ENCODE measurements at regions not wholly inside any gene's neighbourhood (a gene's known extent, or its start where the extent isn't known, plus 50 kb on each side); places are given as distances from the start of the nearest gene placed in this dataset.

- TF ChIP-seq CTCF (conservative IDR thresholded peaks at IDR 0.05; ENCODE audit: low read depth, low read length), result no peak
- no peak for TF ChIP-seq ELK1 (IDR thresholded peaks at IDR 0.05; ENCODE audit: borderline replicate concordance, low read depth, low read length)
- TF ChIP-seq SMC3 (IDR thresholded peaks at IDR 0.05; ENCODE audit: low read depth, low read length), result no peak
- no peak for TF ChIP-seq MAZ (IDR thresholded peaks at IDR 0.05; ENCODE audit: borderline replicate concordance, low read depth, low read length)
- ChIA-PET POLR2A (ENCODE audit: unreplicated experiment) (no interaction called here), CTCF (interaction anchor here (0.6 kb wide), 1 partner anchor 10 kb away, joined by 6 read pairs; no protein-coding TSS in a partner anchor)
- no TSS peak for BruUV-seq (replicated peaks)
- Histone ChIP-seq H3K14ac (replicated peaks; ENCODE audit: low read depth, low read length) (no peak overlapping the region), H3K23ac (ENCODE audit: low read depth, low read length) (no peak overlapping the region), H3K18ac (ENCODE audit: low read depth, low read length) (no peak overlapping the region), H2AFZ (replicated peaks; ENCODE audit: low read length, poor library complexity) (no peak overlapping the region), H4K20me1 (ENCODE audit: insufficient read depth, low read length) (no peaks in the 10 kb centered on the region), H2BK5ac (ENCODE audit: low read depth, low read length, poor library complexity, severe bottlenecking) (no peak overlapping the region), H3K4me1 (ENCODE audit: control insufficient read depth, insufficient read depth, low read length) (no peaks in the 10 kb centered on the region), H3K27ac (ENCODE audit: insufficient read depth, low read length) (no peak overlapping the region), H3K4me3 (ENCODE audit: insufficient read depth, low read depth, low read length) (no peak overlapping the region), H3K4me2 (ENCODE audit: low read depth, low read length) (no peak overlapping the region), H4K5ac (ENCODE audit: low read depth, low read length) (no peak overlapping the region), H2BK120ac (ENCODE audit: low read depth, low read length) (no peak overlapping the region), H2AK5ac (ENCODE audit: low read depth, low read length) (no peak overlapping the region), H3K9me1 (ENCODE audit: insufficient read depth, low read length) (no peaks in the 10 kb centered on the region; the same call in 1 of the 2 replicates), H4K8ac (ENCODE audit: low read depth in 2 of 2, low read length in 2 of 2) (no peak overlapping the region), H3K27me3 (ENCODE audit: control insufficient read depth, insufficient read depth, low read length) (peaks cover 10% of the 10 kb centered on the region; the same call in 1 of the 2 replicates), H4K91ac (ENCODE audit: insufficient read depth, low read depth, low read length) (no peak overlapping the region), H2BK15ac (ENCODE audit: low read depth, low read length) (no peak overlapping the region), H2BK20ac (ENCODE audit: low read depth, low read length) (no peak overlapping the region), H3K56ac (ENCODE audit: extremely low read depth, insufficient read depth, low read length) (no peak overlapping the region), H2AK9ac (replicated peaks; ENCODE audit: low read depth, low read length, poor library complexity) (no peak overlapping the region), H3K9ac (ENCODE audit: low read depth, low read length) (no peak overlapping the region), H3K36me3 (ENCODE audit: control insufficient read depth, insufficient read depth, low read length) (no peaks in the 10 kb centered on the region), H3K9me3 (ENCODE audit: control insufficient read depth, insufficient read depth, low read length) (peaks cover 7% of the 10 kb centered on the region), H3K79me1 (ENCODE audit: low read depth in 1 of 2, low read length in 2 of 2) (no peaks in the 10 kb centered on the region), H3K4ac (ENCODE audit: low read depth, low read length) (no peak overlapping the region)
- dilution Hi-C loops (cut with HindIII; ENCODE audit: low sequenced_read_pairs, unreplicated experiment), result no loop called here
- DNase-seq, result no peak
- in situ Hi-C loops (cut with MboI; ENCODE audit: low sequenced_read_pairs), result loop anchor here (25.0 kb wide), 1 partner anchor 912 kb away; no protein-coding TSS in a partner anchor
- no CpG with 5 or more reads among the region's 6 CpGs for WGBS, 2 experiments (ENCODE audit: extremely low coverage in 2 of 2, insufficient read length in 1 of 2)
- no peak for ATAC-seq (ENCODE audit: low read depth)
- intact Hi-C loops (cut with micrococcal nuclease), result no loop called here
Observed at GRCh38 chr1:181173761-181174447, 85.4 kb downstream of the IER5 start.

Measured in IMR-90 (cell line).